GM18498 (cell line): ENCODE measurements at regions not wholly inside any gene's neighbourhood (a gene's known extent, or its start where the extent isn't known, plus 50 kb on each side); places are given as distances from the start of the nearest gene placed in this dataset.

Experiments
- ATAC-seq: cut with Tn5 transposase; IDR thresholded peaks from one replicate; pipeline ENCODE4 v1.9.1; 2021; ENCODE audit warnings: mild to moderate bottlenecking, moderate library complexity; ENCODE audit not compliant: unreplicated experiment

DNA sequence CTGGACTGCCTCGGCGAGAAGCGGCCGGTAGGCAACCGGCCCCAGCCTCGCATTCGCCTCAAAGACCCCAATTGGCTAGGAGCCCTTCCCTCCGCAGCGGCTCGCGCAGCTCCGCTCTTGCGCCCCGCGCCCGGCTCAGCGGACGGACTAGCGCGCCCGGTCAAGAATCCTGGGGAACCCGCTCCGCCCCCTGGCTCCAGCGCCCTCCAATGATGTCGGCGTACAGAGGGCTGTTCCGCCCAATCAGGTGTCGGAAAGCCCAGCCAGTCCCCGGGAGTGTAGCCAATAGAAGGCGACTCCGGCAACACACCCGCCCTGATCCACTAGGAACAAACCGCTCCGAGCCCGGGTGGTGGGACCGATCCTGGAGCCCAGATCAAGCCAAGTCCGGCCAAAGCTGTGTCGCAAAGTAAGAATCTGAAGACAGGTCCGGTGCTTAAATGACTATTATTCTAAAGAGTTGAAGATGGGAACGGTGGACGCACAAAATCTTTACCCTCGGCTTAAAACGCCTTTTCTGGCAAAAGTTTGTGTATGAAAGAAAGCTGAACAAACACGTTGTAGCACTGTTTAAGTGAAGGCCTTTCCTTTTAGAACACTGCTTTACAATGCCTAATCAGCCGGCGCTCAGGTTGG lies 132.2 kb downstream of the OGFRL1 start:
- ATAC-seq, result peak; percentile 85

DNA sequence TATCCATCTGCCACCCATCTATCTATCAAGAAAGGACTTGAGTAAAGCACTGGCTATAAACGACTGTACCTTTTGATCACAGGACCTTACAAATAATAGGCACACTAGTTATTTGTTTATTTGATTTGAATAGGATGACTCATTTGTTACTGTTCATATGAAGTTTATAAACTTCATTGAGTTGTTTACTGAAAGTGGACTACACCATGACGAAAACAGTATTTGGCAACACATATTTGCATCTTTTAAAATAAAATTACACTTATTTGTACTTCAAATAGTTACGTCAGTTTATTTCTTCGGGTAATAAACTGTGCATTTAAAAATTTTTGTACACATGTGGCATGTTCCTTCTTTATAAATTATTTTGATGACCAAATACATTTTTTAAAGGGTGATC lies 133.0 kb downstream of the OGFRL1 start:
- no peak for ATAC-seq

DNA sequence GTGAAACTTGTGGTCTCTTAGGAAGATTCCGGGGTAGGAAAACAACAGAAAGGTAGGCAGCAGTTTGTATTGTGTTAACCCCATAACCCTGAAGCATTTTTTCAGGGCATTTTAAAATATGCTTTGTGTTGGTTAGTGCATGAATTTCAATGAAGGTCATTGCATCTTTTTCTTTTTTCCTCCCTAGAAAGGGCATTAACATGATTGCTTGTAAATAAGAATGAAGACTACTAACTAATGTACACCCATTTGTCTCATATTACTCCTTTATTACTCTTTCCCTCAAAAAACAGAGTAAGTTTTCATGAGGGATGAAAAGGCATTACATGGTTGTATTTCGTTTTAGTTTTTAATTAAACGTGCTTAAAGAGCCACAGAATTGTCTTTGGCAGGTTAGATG lies 141.4 kb downstream of the OGFRL1 start:
- ATAC-seq, result no peak

DNA sequence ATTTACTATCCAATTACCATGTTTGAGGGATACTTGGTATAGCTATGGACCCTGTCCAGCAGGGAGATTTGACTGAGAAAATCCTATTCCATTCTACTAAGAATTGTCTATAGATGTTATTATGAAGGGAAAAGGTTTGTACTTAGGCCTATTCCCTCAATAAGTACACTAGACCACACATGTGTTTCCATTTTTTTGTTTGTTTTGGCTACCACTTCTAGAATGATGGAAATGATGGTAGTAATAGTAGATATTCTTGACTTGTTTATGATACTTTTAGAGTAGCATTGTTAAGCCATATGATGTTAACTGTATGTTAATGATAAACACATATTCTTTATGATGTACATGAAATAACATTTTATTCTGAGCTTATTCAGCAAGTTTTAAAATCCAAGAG lies 144.8 kb downstream of the OGFRL1 start:
- ATAC-seq, result no peak

DNA sequence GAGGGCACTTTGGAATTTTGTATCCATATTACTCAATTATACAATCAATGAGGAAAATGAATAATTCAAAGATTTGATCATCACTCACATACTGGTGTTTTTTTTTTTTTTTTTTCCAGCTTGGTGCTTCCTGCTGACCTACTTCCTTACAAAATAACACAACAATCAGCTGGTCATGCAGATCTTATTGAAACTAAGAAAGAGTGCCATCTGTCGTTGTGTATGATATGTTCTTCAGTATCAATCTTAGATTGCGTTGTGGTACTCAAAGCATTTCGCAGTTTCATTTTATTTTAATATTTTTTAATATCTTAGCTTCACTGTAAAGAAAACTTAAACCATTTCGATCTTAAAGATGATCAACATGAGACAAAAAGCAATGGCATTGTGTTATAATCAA lies 155.6 kb downstream of the OGFRL1 start:
- ATAC-seq, result no peak

DNA sequence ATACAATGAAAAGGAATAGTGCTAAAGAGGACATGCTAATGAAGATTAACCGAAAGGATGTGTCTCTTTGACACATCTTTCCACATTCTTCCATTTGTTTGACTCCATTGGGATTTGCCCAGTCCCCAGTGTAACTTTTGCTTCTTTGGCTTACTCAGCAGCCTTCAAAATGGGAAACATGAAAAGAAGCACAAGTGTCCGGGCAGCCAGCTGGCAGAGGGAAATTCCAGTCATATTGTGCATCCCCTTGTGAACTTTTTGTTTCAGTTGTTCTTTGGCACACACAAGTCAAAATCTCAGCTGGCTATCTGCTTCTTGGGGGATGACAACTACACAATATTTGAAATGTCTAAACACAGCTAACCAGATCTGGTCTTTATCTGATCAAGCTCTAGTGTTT lies 157.4 kb downstream of the OGFRL1 start:
- peak; percentile 67 for ATAC-seq

DNA sequence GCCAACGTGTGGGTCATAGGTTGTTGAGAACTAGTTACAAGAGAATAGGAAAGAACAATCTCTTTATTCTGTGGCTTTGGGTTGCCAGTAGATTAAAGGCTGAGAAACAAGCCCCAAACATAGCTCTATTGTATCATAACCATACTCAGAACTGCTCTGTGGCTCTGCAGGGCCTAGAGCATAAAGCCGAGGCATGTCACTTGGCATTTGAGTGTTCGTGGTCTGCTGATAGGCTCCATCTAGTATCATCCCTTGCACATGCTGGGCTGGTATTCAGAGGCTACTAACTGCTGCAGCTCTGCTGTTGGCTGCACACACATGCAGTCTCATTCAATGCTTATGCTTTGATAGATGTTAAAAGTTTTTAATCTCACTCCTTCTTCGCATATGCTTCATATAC lies 157.9 kb downstream of the OGFRL1 start:
- peak; percentile 72 for ATAC-seq

DNA sequence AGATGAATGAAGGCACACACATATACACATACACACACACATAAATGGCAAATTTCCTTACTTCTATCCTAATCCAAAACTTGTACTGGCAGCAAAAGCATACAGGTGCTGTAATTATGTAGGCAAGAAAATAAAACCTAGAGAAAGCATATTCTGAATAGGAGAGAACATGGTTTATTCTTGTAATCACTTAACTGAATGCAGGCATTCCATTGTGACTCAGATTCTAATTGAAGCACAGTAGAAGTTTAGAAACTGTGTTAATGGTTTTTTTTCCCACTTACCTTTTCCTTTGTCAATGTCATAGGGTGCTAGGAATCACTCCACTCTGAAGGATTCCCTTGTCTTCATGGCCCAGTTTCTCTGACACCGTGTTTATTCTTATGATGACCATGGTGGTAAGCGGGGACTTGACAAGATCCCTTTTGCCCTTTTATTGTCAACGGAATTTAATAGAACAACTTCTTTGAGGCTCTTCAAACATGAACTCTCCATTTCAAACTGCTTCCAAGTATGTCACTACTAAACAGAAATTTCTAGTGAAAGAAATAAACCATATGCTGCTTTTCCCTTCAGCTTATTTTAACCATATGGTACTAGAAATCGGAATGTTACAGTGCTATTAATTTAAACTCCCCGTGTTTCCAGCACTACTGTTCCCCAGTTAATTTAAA lies 164.2 kb downstream of the OGFRL1 start:
- no peak for ATAC-seq

DNA sequence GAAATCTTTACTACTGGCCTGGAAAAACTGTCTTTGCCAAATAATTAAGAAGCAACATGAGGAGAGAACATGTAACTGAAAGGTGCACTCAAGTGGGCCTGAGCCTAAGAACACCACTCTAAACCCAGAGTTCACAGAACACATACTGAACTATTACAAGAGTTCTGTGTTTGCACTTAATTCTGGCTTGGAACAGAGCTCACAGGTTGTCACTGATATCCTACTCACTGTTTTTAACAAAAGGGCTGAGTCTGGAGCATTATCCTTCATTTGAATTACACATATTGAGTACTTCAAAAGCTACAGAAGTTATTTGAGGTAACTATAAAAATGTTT lies 164.7 kb downstream of the OGFRL1 start:
- ATAC-seq, result no peak

DNA sequence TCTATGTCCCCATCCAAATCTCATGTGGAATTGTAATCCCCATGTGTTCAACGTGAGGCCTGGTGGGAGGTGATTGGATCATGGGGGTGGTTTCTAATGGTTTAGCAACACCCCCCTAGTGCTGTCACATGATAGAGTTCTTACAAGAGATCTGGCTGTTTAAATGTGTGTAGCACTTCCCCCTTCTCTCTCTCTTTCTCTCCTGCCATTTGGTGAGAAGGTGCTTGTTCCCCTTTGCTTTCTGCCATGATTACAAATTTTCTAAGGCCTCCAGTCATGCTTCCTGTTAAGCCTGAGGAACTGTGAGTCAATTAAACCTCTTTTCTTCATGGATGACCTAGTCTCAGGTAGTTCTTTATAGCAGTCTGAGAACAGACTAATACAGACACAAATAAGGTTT lies 165.4 kb downstream of the OGFRL1 start:
- ATAC-seq, result no peak

DNA sequence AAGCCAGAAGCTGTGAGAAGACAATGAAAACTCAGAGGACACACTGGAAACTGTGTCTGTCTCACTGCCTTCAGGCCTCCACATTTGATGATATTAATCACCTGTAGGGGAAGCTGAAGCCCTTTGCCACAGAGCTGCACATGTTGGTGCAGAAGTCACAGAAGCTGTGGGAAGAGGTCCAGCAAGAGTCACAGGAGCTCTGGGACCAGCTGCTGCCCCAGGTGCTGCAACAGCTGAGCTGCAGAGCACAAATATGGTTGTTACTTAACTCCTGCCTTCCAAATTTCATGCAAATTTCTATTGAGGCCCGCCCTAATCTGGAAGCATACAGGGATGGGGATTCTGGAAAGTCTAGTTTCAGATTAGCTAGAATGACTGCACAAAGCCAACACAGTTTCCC lies 169.3 kb downstream of the OGFRL1 start:
- ATAC-seq, result peak; percentile 50

DNA sequence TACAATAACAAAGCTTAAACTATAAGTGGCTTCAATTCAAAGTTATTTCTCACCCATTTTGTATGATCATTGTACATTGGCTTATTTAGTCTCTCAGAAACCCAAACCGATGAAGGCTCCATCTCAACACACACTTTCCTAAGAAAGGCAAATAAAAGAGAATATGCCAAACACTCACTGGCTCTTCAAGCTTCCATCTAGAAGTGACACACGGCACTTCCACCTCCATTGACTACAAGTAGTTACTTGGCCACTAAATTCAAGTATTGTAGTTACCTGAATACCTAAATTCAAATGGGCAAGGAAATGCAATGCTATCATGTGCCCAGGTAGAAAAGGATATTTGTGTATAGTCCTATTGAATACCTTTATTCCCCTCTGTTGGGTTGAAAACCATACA lies 170.6 kb downstream of the OGFRL1 start:
- no peak for ATAC-seq

DNA sequence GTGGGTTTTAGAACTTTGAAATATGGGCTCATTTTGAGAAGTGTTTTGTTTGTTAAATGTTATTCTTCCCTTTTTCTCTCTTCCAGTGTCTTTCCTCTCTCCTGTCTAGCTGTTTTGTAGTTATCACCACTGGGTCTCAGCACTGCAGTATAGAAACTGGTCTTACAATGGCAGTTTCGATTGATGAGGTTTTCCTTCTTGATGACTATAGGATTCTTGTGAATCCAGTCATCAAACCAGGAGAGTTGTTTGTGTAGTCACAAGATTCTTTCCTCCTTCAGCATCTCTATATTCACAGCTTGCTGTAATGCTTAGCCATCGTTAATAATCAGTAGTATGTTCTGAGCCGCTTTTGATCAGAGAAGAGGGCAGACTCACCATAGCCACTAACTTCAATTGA lies 172.3 kb downstream of the OGFRL1 start:
- ATAC-seq, result no peak

DNA sequence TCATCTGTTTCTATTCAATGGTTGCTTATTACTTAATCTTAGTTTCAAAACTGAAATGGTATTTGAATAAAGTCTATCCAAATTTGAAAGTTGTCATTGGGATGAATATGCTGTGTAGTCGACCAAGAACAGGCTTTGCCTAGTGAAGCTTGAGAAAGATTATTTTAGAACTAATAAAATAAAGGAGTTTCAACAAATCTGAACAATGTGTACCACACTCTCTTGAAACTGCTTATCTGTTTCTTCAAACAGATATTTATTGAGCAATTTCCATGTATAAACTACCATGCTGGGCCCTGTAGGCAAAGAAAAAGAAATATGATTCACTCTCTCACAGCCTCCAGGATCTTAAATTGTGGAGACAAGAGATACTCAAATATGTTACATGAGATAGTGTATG lies 174.4 kb downstream of the OGFRL1 start:
- no peak for ATAC-seq

DNA sequence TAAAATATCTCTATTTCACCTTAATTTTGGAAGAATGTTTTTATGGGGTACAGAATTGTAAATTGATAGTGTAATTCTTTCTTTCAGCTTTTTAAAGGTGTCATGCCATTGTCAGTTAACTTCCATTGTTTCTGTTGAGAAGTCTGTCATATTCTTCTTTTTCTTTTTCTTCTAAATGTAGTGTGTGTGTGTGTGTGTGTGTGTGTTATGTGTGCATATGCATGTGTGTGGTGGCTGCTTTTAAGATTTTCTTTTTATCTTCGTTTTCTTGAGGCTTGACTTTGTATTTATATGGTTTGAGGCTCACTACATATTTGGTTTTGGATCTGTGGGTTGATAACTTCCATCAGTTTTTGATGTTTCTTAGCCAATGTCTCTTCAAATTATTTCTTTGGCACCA lies 176.5 kb downstream of the OGFRL1 start:
- ATAC-seq, result no peak

DNA sequence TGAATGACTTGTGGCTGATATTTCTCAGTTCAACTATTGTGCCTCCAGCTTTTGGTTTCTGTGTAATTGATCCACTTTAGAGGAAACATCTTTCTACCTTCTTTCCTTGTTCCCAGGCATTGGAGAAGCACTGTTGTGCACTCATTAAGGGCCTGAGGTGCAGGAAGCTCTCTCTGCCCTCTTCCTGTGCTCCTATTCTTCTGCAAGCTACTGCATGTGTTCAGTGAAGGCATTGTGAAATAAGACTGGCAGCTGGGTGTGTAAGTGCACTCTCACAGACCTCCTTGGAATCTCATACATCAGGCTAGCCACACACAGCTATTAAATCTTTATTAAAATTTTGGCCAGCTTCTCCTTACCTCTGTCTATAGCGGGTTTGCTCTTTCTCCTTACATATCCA lies 177.8 kb downstream of the OGFRL1 start:
- ATAC-seq, result no peak

DNA sequence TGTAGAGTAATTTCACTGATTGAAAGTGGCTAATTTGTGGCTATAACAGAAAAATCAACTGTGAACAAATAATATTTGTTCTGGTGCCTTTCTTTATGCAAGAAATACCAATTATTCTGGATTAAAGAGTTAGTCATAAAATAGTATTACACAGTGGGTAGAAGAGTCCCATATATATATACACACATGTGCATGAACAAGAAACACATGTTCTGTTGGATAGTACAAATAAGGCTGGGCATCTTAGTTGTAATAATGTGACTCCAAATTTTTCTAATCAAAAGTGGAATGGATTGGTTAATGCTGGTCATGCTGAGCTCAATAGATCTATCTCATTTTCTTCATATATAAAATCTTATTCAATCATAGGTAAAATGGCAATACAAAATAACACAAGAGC lies 179.4 kb downstream of the OGFRL1 start:
- no peak for ATAC-seq

DNA sequence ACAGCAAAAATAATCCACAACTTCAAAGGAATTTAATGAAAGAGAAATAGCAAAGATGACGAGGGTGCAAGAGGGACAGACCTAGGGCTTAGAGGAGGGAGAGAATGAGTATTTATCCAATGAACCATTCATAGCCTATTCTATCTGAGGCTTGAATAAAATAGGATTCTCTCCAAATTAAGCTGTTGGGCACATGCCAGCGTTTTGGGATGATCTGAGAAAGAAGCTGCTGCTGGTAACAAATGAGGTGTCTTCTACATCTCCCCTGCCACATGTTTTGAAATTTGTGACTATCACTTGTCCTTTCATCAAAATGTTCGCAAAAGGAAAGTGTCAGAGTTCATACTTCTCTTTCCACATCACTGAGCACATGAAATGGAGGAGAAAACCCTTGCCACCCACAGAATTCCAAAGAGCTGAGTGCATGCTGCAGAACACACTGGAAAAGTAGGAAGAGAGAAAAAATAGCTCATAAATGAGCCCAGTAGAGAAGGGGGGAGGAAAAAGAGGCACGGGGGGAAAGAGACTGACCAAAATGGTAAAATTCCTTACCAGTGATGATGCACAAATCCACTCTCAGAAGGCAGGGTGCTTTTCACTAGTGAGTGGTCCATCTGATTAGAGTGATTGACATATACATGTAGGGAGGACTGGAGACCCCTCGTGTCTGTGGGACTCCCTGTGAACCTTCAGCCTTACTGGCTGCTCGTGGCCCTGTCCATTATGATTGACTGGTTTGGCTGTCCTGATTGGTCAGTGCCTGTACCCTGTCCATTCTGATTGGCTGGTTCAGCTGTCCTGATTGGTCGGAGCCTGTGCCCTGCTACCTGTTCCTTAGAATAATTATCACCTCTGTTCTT lies 180.5 kb downstream of the OGFRL1 start:
- ATAC-seq, result no peak

DNA sequence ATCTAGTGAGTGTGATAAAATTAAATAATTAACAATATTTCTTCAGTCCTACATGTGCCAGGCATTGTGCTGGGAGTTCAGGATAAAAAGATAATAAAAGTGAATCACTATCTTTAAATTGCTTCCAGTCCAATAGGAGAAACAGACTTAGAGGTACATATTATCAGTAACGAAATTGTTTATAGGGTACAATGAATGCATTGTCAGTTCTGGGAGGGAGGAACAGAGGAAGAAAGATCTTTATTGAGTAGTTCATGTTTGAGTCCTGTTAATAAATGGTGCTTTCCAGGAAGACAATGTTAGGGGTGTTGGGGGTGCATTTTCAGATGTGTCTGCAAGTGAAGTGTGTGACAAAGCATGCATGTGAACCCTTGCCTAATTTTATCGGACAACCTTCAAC lies 183.1 kb downstream of the OGFRL1 start:
- ATAC-seq, result no peak

DNA sequence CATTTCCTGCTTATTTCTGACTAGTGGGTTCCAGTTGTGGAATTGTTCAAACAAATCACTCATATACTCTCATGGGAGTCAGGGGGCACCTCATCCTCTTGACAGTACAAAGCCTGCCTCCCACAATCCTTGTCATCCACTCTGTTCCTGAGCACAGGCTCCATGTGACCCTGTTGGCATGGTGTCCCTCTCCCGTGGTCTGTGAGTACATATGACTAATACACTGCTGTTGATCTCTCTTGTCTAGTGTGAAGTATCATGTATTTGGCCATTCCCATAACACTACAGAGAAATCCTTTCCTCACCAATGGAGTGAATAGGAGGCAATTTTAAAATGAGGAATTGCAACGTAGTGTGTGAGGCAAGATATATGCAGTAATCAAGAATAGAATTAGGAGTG lies 185.3 kb downstream of the OGFRL1 start:
- ATAC-seq, result no peak

DNA sequence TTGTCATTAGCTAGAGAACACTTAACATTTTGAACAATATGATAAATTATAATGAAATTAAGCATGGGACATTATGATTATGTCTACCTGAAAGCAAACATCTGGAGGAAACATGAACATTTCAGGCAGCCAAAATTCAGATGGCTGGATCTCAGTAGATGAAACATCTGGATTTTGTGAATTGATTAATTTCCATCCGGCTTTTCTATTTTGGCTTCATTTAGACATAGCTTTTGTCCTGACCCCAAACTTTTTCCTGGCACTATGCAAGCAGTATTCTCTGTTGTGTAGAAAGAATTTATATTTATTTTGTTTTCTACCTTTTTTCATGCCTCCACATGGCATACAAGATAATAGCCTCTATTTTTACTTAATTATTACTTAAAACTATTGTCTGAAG lies 186.3 kb downstream of the OGFRL1 start:
- no peak for ATAC-seq

DNA sequence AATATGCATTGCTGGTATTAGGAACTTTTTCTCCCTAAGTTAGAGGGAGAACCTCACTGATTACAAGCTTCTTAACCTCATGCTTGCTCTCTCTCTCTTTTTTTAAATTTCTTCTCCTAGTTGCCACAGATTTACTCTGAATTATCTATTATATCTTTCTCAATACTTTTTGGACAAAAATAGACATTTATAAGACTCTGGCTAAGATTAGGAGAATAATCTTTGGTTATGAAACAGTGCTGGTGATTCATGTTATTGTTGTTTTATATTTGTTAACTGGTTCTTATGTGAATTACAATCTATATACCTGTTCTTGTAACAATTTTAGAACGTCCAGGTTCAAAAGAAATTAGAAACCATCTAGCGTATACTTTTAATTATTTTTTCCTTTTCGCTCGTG lies 187.8 kb downstream of the OGFRL1 start:
- no peak for ATAC-seq
